ENCODE measurements at regions not wholly inside any gene's neighbourhood (a gene's known extent, or its start where the extent isn't known, plus 50 kb on each side); places are given as distances from the start of the nearest gene placed in this dataset.

GRCh38 chr9:88937248-88937647, 54.0 kb upstream of the S1PR3 start:
- no peak for TF ChIP-seq CTCF (IDR thresholded peaks at IDR 0.05; ENCODE audit: insufficient read depth, low read depth, low read length)
- TF ChIP-seq EZH2 (IDR thresholded peaks at IDR 0.05; ENCODE audit: insufficient read depth, low read length) = no peak

Data from astrocyte (in vitro differentiated cells and primary cell).